Renal cortical epithelial cell (primary cell): ENCODE measurements at regions not wholly inside any gene's neighbourhood (a gene's known extent, or its start where the extent isn't known, plus 50 kb on each side); places are given as distances from the start of the nearest gene placed in this dataset.
A peak's percentile ranks its signal among the peaks of the same experiment; 100 is the strongest.

Experiments
- DNase-seq: peaks from one replicate; pipeline ENCODE4 v3.0.0-alpha.2; 2011; ENCODE audit warnings: low read depth

GRCh38 chr22:27472975-27473374, 328.6 kb downstream of the MN1 start:
- DNase-seq = no peak

GRCh38 chr22:27473533-27473932, 328.0 kb downstream of the MN1 start:
- peak; percentile 72 for DNase-seq

- DNase-seq = peak; percentile 76
These were observed 327.4 kb downstream of the MN1 start for GRCh38 chr22:27474112-27474571.

- peak; percentile 96 for DNase-seq
These were observed 326.6 kb downstream of the MN1 start for GRCh38 chr22:27474711-27475547.

GRCh38 chr22:27475548-27475897, 326.0 kb downstream of the MN1 start:
- DNase-seq = peak; percentile 13

GRCh38 chr22:27476318-27476717, 325.2 kb downstream of the MN1 start:
- DNase-seq = no peak

- DNase-seq = peak; percentile 82
These were observed 324.8 kb downstream of the MN1 start for GRCh38 chr22:27476729-27477128.

GRCh38 chr22:27477171-27477570, 324.4 kb downstream of the MN1 start:
- no peak for DNase-seq

GRCh38 chr22:27480487-27480886, 321.1 kb downstream of the MN1 start:
- no peak for DNase-seq

GRCh38 chr22:27482402-27482801, 319.2 kb downstream of the MN1 start:
- no peak for DNase-seq

GRCh38 chr22:27483095-27483785, 318.3 kb downstream of the MN1 start:
- no peak for DNase-seq

GRCh38 chr22:27485842-27486241, 315.7 kb downstream of the MN1 start:
- no peak for DNase-seq

- no peak for DNase-seq
These were observed 313.7 kb downstream of the MN1 start for GRCh38 chr22:27487600-27488452.

GRCh38 chr22:27488456-27489177, 312.9 kb downstream of the MN1 start:
- DNase-seq = no peak

- peak; percentile 9 for DNase-seq
These were observed 312.3 kb downstream of the MN1 start for GRCh38 chr22:27489178-27489675.

GRCh38 chr22:27490080-27490479, 311.5 kb downstream of the MN1 start:
- DNase-seq = no peak

GRCh38 chr22:27491888-27492287, 309.7 kb downstream of the MN1 start:
- DNase-seq = no peak

GRCh38 chr22:27492566-27493201, 308.9 kb downstream of the MN1 start:
- DNase-seq = no peak

GRCh38 chr22:27493796-27494195, 307.8 kb downstream of the MN1 start:
- no peak for DNase-seq

- no peak for DNase-seq
These were observed 306.8 kb downstream of the MN1 start for GRCh38 chr22:27494785-27495184.

- DNase-seq = no peak
These were observed 306.2 kb downstream of the MN1 start for GRCh38 chr22:27495325-27495724.
